IPS DF 4.7 (cell line): ENCODE measurements at regions not wholly inside any gene's neighbourhood (a gene's known extent, or its start where the extent isn't known, plus 50 kb on each side); places are given as distances from the start of the nearest gene placed in this dataset.

ENCODE experiments used
- DNase-seq: peaks from one replicate; pipeline ENCODE4 v3.0.0-alpha.2; 2013; ENCODE audit warnings: low spot score; ENCODE audit errors: extremely low read depth

- no peak for DNase-seq
These were observed 346.1 kb downstream of the LMO4 start for GRCh38 chr1:87674791-87675190.

GRCh38 chr1:87678266-87678665, 349.6 kb downstream of the LMO4 start:
- DNase-seq: no peak

GRCh38 chr1:87682565-87682964, 353.9 kb downstream of the LMO4 start:
- DNase-seq: no peak

- no peak for DNase-seq
These were observed 354.7 kb downstream of the LMO4 start for GRCh38 chr1:87683196-87683956.

GRCh38 chr1:87684194-87684593, 355.5 kb downstream of the LMO4 start:
- no peak for DNase-seq

GRCh38 chr1:87684713-87685205, 356.1 kb downstream of the LMO4 start:
- no peak for DNase-seq

- DNase-seq: no peak
These were observed 356.8 kb downstream of the LMO4 start for GRCh38 chr1:87685311-87686135.

- DNase-seq: no peak
These were observed 357.4 kb downstream of the LMO4 start for GRCh38 chr1:87686136-87686495.

GRCh38 chr1:87686671-87687070, 358.0 kb downstream of the LMO4 start:
- DNase-seq: no peak

- no peak for DNase-seq
These were observed 359.5 kb downstream of the LMO4 start for GRCh38 chr1:87688136-87688535.

- no peak for DNase-seq
These were observed 360.8 kb downstream of the LMO4 start for GRCh38 chr1:87689487-87689886.

GRCh38 chr1:87696483-87696882, 367.8 kb downstream of the LMO4 start:
- DNase-seq: no peak

- DNase-seq: no peak
These were observed 373.8 kb downstream of the LMO4 start for GRCh38 chr1:87702455-87702854.

GRCh38 chr1:87705233-87705632, 376.6 kb downstream of the LMO4 start:
- no peak for DNase-seq

GRCh38 chr1:87706203-87706602, 377.5 kb downstream of the LMO4 start:
- DNase-seq: no peak

GRCh38 chr1:87706779-87707228, 378.1 kb downstream of the LMO4 start:
- DNase-seq: no peak

- DNase-seq: no peak
These were observed 378.7 kb downstream of the LMO4 start for GRCh38 chr1:87707411-87707810.

GRCh38 chr1:87712261-87713010, 383.8 kb downstream of the LMO4 start:
- DNase-seq: no peak

- DNase-seq: no peak
These were observed 385.6 kb downstream of the LMO4 start for GRCh38 chr1:87714278-87714677.

- DNase-seq: no peak
These were observed 386.4 kb downstream of the LMO4 start for GRCh38 chr1:87715052-87715451.

- no peak for DNase-seq
These were observed 386.8 kb downstream of the LMO4 start for GRCh38 chr1:87715471-87715870.

GRCh38 chr1:87717157-87717670, 388.5 kb downstream of the LMO4 start:
- DNase-seq: no peak
